ENCODE measurements at regions not wholly inside any gene's neighbourhood (a gene's known extent, or its start where the extent isn't known, plus 50 kb on each side); places are given as distances from the start of the nearest gene placed in this dataset.

DNA sequence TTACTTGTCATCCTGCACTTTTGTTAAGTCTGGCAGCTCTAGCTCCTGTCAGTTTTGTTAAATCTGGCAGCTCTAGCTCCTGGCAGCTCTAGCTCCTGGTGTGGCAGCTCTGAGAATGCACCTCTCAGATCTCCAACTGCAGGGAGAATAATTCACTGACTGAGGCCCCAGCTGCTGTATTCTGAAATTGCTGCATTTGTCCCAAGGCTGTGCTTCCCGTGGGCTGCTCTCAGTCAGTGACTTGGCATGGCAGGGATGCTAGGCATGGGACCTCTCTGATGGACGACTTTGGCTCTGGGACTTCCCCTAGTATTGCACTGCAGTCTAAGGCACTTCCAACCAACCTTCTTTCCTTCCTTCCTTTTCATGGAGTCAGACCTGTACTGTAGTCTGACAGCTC is 475.7 kb downstream of the CCDC171 start:
- TF ChIP-seq NCOA6 (IDR thresholded peaks at IDR 0.05): no peak
- no peak for TF ChIP-seq EHMT2 (IDR thresholded peaks at IDR 0.05)
- no peak for TF ChIP-seq ZNF3 (CRISPR knock-in tag; IDR thresholded peaks at IDR 0.05)
- no peak for TF ChIP-seq CGGBP1 (CRISPR knock-in tag; IDR thresholded peaks at IDR 0.05)
- TF ChIP-seq, protein P1, sequence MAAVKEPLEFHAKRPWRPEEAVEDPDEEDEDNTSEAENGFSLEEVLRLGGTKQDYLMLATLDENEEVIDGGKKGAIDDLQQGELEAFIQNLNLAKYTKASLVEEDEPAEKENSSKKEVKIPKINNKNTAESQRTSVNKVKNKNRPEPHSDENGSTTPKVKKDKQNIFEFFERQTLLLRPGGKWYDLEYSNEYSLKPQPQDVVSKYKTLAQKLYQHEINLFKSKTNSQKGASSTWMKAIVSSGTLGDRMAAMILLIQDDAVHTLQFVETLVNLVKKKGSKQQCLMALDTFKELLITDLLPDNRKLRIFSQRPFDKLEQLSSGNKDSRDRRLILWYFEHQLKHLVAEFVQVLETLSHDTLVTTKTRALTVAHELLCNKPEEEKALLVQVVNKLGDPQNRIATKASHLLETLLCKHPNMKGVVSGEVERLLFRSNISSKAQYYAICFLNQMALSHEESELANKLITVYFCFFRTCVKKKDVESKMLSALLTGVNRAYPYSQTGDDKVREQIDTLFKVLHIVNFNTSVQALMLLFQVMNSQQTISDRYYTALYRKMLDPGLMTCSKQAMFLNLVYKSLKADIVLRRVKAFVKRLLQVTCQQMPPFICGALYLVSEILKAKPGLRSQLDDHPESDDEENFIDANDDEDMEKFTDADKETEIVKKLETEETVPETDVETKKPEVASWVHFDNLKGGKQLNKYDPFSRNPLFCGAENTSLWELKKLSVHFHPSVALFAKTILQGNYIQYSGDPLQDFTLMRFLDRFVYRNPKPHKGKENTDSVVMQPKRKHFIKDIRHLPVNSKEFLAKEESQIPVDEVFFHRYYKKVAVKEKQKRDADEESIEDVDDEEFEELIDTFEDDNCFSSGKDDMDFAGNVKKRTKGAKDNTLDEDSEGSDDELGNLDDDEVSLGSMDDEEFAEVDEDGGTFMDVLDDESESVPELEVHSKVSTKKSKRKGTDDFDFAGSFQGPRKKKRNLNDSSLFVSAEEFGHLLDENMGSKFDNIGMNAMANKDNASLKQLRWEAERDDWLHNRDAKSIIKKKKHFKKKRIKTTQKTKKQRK (IDR thresholded peaks at IDR 0.05; ENCODE audit: borderline replicate concordance, low read depth, low read length): no peak
- TF ChIP-seq NR0B1 (IDR thresholded peaks at IDR 0.05; ENCODE audit: partially characterized antibody): no peak
- no peak for TF ChIP-seq POLR2A (conservative IDR thresholded peaks at IDR 0.05)
- no peak for TF ChIP-seq TAF1 (IDR thresholded peaks at IDR 0.05; ENCODE audit: control insufficient read depth, extremely low read depth, insufficient read depth, low read length, severe bottlenecking)
- TF ChIP-seq, protein P2, sequence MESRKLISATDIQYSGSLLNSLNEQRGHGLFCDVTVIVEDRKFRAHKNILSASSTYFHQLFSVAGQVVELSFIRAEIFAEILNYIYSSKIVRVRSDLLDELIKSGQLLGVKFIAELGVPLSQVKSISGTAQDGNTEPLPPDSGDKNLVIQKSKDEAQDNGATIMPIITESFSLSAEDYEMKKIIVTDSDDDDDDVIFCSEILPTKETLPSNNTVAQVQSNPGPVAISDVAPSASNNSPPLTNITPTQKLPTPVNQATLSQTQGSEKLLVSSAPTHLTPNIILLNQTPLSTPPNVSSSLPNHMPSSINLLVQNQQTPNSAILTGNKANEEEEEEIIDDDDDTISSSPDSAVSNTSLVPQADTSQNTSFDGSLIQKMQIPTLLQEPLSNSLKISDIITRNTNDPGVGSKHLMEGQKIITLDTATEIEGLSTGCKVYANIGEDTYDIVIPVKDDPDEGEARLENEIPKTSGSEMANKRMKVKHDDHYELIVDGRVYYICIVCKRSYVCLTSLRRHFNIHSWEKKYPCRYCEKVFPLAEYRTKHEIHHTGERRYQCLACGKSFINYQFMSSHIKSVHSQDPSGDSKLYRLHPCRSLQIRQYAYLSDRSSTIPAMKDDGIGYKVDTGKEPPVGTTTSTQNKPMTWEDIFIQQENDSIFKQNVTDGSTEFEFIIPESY (CRISPR knock-in tag; IDR thresholded peaks at IDR 0.05): no peak

All from K562 (cell line).